Caco-2 (cell line): ENCODE measurements at regions not wholly inside any gene's neighbourhood (a gene's known extent, or its start where the extent isn't known, plus 50 kb on each side); places are given as distances from the start of the nearest gene placed in this dataset.

Source experiments
- BruUV-seq: library from RNA; stranded (reverse); fragments of 400-500 nt; replicated peaks from 2 replicates; lab custom pipeline; 2021; lab: Mats Ljungman, UMichigan
- CTCF ChIA-PET: fragments of 300-600 bp; sonication (Branson Sonifier 250); formaldehyde crosslinking; loops from one replicate; lab custom pipeline; 2022; ENCODE audit warnings: antibody characterized with exemption; lab: Charles Lee
- POLR2A ChIA-PET: fragments of 300-600 bp; sonication (Branson Sonifier 250); formaldehyde crosslinking; loops from one replicate; lab custom pipeline; 2022; ENCODE audit warnings: antibody characterized with exemption; lab: Charles Lee
- DNase-seq, 2 experiments: peaks; one replicate each; pipeline versions ENCODE4 v3.0.0 to v3.0.0-alpha.2; 2020 to 2022
- H3K27me3 ChIP-seq: replicated peaks from 2 replicates; pipeline ENCODE4 v1.6.0; 2011; ENCODE audit warnings: low read length; ENCODE audit not compliant: control insufficient read depth, insufficient read depth
- H3K36me3 ChIP-seq: 2 replicates; pipeline ENCODE4 v1.5.1; 2011; ENCODE audit warnings: low read length; ENCODE audit not compliant: control insufficient read depth, insufficient read depth
- H3K4me1 ChIP-seq: fragments of 250-450 bp; sonication (Bioruptor Pico); 2 replicates; pipeline ENCODE4 v1.5.1; 2020; ENCODE audit warnings: mild to moderate bottlenecking
- H3K4me3 ChIP-seq: 2 replicates; pipeline ENCODE4 v1.5.1; 2011; ENCODE audit warnings: low read depth, mild to moderate bottlenecking, control low read depth, low read length
- H3K9me3 ChIP-seq: fragments of 250-450 bp; sonication (Bioruptor Pico); 2 replicates; pipeline ENCODE4 v1.5.1; 2020; ENCODE audit warnings: mild to moderate bottlenecking, moderate library complexity
- H3K27ac Mint-ChIP-seq: one replicate; pipeline ENCODE4 v1.8.0; 2022; ENCODE audit warnings: mixed read lengths; ENCODE audit not compliant: unreplicated experiment
- H3K27me3 Mint-ChIP-seq: one replicate; pipeline ENCODE4 v1.8.0; 2022; ENCODE audit warnings: mixed read lengths; ENCODE audit not compliant: insufficient read depth, unreplicated experiment
- H3K36me3 Mint-ChIP-seq: one replicate; pipeline ENCODE4 v1.8.0; 2022; ENCODE audit warnings: mild to moderate bottlenecking, mixed read lengths; ENCODE audit not compliant: insufficient read depth, unreplicated experiment
- H3K4me1 Mint-ChIP-seq: one replicate; pipeline ENCODE4 v1.8.0; 2022; ENCODE audit warnings: low read depth, mixed read lengths; ENCODE audit not compliant: unreplicated experiment
- H3K4me3 Mint-ChIP-seq: one replicate; pipeline ENCODE4 v1.8.0; 2022; ENCODE audit warnings: mild to moderate bottlenecking, moderate library complexity, mixed read lengths; ENCODE audit not compliant: unreplicated experiment
- H3K9me3 Mint-ChIP-seq: one replicate; pipeline ENCODE4 v1.8.0; 2022; ENCODE audit warnings: mixed read lengths; ENCODE audit not compliant: unreplicated experiment
- CTCF ChIP-seq, 2 experiments: fragments of 200-600 bp in 1 of 2; IDR thresholded peaks; 1 replicate in 1 of 2; 2 replicates in 1 of 2; pipeline versions ENCODE4 v1.5.1 to v1.8.0; 2011 to 2022; ENCODE audit warnings: antibody characterized with exemption in 1 of 2, control low read depth in 1 of 2, inconsistent platforms in 1 of 2, low read depth in 1 of 2, low read length in 1 of 2, mild to moderate bottlenecking in 1 of 2, moderate library complexity in 1 of 2; ENCODE audit not compliant: insufficient read depth in 1 of 2, severe bottlenecking in 1 of 2, unreplicated experiment in 1 of 2
- intact Hi-C: fragments of 100-400 bp; cut with micrococcal nuclease; formaldehyde crosslinking; loops from one replicate; pipeline ENCODE4 v1.10.0; 2022; ENCODE audit not compliant: unreplicated experiment

DNA sequence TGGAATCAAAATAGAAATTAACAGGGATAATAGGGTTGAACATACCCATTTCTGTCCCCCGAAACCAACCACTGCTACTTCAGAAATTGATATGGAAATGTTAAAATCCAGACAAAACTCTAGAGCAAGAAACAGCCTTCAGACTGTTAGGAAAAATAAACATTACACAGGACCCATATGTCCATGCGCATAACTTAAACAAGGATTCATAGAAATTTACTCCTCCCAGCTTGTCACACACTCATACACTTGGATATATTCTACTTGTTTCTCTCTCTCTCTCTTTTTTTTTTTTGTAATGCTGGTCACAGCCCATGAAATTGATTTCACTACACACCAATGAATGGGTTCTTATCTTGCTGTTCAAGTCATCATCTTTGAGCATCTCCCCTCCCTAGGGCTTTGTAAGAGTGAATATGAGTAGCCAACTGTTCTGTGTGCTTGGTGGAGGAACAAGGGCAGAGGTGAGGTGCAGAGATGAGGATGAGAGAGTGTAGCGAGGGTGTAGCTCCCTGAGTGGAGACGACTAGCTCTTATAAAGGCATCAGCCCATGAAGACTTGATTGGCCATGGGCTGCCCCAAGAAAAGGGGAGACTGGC, 61.8 kb upstream of the MLN start:
- intact Hi-C loops, result no loop called here
- Mint-ChIP-seq H3K27me3 (peaks cover 2% of the 10 kb centered on the region), H3K4me3 (no peak overlapping the region), H3K9me3 (peaks cover 12% of the 10 kb centered on the region), H3K4me1 (no peaks in the 10 kb centered on the region), H3K36me3 (no peaks in the 10 kb centered on the region), H3K27ac (no peak overlapping the region)
- Histone ChIP-seq H3K4me1 (0 out of 2 replicates have a peak, but pooled peaks cover 5% of the 10 kb centered on the region), H3K9me3 (no peaks in the 10 kb centered on the region), H3K27me3 (no peaks in the 10 kb centered on the region), H3K36me3 (no peaks in the 10 kb centered on the region), H3K4me3 (no peak overlapping the region)
- DNase-seq, result no peak
- ChIA-PET CTCF (no interaction called here), POLR2A (no interaction called here)
- no peak for TF ChIP-seq CTCF (IDR thresholded peaks at IDR 0.05; ENCODE audit: insufficient read depth in 1 of 2, low read depth in 1 of 2, low read length in 1 of 2, severe bottlenecking in 1 of 2, unreplicated experiment in 1 of 2)
- no TSS peak for BruUV-seq

- no peak for DNase-seq
- no TSS peak for BruUV-seq
- ChIA-PET CTCF (interaction anchor here (0.7 kb wide), 1 partner anchor 13 kb away, joined by 4 read pairs; no protein-coding TSS in a partner anchor), POLR2A (no interaction called here)
- TF ChIP-seq CTCF (IDR thresholded peaks at IDR 0.05; ENCODE audit: insufficient read depth in 1 of 2, low read depth in 1 of 2, low read length in 1 of 2, severe bottlenecking in 1 of 2, unreplicated experiment in 1 of 2), result no peak
- Mint-ChIP-seq H3K4me1 (no peaks in the 10 kb centered on the region), H3K27me3 (peaks cover 2% of the 10 kb centered on the region), H3K27ac (no peak overlapping the region), H3K4me3 (no peak overlapping the region), H3K36me3 (no peaks in the 10 kb centered on the region), H3K9me3 (peaks cover 12% of the 10 kb centered on the region)
- Histone ChIP-seq H3K27me3 (no peaks in the 10 kb centered on the region), H3K9me3 (no peaks in the 10 kb centered on the region), H3K36me3 (no peaks in the 10 kb centered on the region), H3K4me3 (no peak overlapping the region), H3K4me1 (0 out of 2 replicates have a peak, but pooled peaks cover 5% of the 10 kb centered on the region)
- intact Hi-C loops, result no loop called here
Measured at GRCh38 chr6:33863723-33864440, 60.1 kb upstream of the MLN start.

- BruUV-seq, result no TSS peak
- Mint-ChIP-seq H3K4me1 (no peaks in the 10 kb centered on the region), H3K4me3 (no peak overlapping the region), H3K27me3 (peaks cover 2% of the 10 kb centered on the region), H3K27ac (no peak overlapping the region), H3K9me3 (peaks cover 12% of the 10 kb centered on the region), H3K36me3 (no peaks in the 10 kb centered on the region)
- H3K4me1 ChIP-seq, result 0 out of 2 replicates have a peak, but pooled peaks cover 5% of the 10 kb centered on the region
- CTCF ChIA-PET, result interaction anchor here (0.7 kb wide), 1 partner anchor 12 kb away, joined by 4 read pairs; no protein-coding TSS in a partner anchor
- POLR2A ChIA-PET, result no interaction called here
- H3K4me3 ChIP-seq, result no peak overlapping the region
- intact Hi-C loops, result no loop called here
- H3K9me3 ChIP-seq, result no peaks in the 10 kb centered on the region
- H3K27me3 ChIP-seq, result no peaks in the 10 kb centered on the region
- no peaks in the 10 kb centered on the region for H3K36me3 ChIP-seq
- no peak for DNase-seq
- no peak for TF ChIP-seq CTCF (IDR thresholded peaks at IDR 0.05; ENCODE audit: insufficient read depth in 1 of 2, low read depth in 1 of 2, low read length in 1 of 2, severe bottlenecking in 1 of 2, unreplicated experiment in 1 of 2)
Measured at GRCh38 chr6:33863084-33863483, 59.3 kb upstream of the MLN start.
